PC-3 (cell line): ENCODE measurements at regions not wholly inside any gene's neighbourhood (a gene's known extent, or its start where the extent isn't known, plus 50 kb on each side); places are given as distances from the start of the nearest gene placed in this dataset.
"Not testable (repeated sequence)": the region's sequence is repeated elsewhere in the genome, so short reads cannot be mapped to it uniquely, and the experiment has no call there.

ENCODE experiments used
- ATAC-seq: fragments of 200-7000 bp; cut with Tn5 transposase; 2 replicates; pipeline ENCODE4 v1.9.1; 2020; ENCODE audit warnings: mild to moderate bottlenecking, moderate library complexity
- BruUV-seq: library from RNA; stranded (reverse); fragments of 400-500 nt; replicated peaks from 2 replicates; lab custom pipeline; 2021; lab: Mats Ljungman, UMichigan
- CTCF ChIA-PET: fragments of 300-600 bp; sonication (Branson Sonifier 250); formaldehyde crosslinking; loops from one replicate; lab custom pipeline; 2022; ENCODE audit warnings: antibody characterized with exemption; lab: Charles Lee
- POLR2A ChIA-PET: fragments of 300-600 bp; sonication (Branson Sonifier 250); formaldehyde crosslinking; loops from one replicate; lab custom pipeline; 2022; ENCODE audit warnings: antibody characterized with exemption; ENCODE audit not compliant: unreplicated experiment; lab: Charles Lee
- DNase-seq: peaks from one replicate; pipeline ENCODE4 v3.0.0-alpha.2; 2015
- H2AFZ ChIP-seq: fragments of 300-600 bp; sonication (generic); 2 replicates; pipeline ENCODE4 v1.6.0; 2016; ENCODE audit warnings: antibody characterized with exemption, low read length
- H3F3A ChIP-seq: fragments of 300-600 bp; sonication (generic); one replicate; pipeline ENCODE4 v1.6.0; 2017; ENCODE audit warnings: antibody characterized with exemption, low read length, control low read depth, mild to moderate bottlenecking; ENCODE audit not compliant: unreplicated experiment
- H3K27ac ChIP-seq: fragments of 300-600 bp; sonication (generic); 2 replicates; pipeline ENCODE4 v1.5.1; 2016; ENCODE audit warnings: mild to moderate bottlenecking, low read length
- H3K27me3 ChIP-seq: fragments of 300-600 bp; sonication (generic); 2 replicates; pipeline ENCODE4 v1.6.1; 2016; ENCODE audit warnings: low read length, mixed read lengths
- H3K36me3 ChIP-seq: fragments of 300-600 bp; sonication (generic); 2 replicates; pipeline ENCODE4 v1.6.1; 2016; ENCODE audit warnings: low read depth, mixed run types, low read length, mixed read lengths
- H3K4me1 ChIP-seq: fragments of 300-600 bp; sonication (generic); 2 replicates; pipeline ENCODE4 v1.5.1; 2016; ENCODE audit warnings: low read length; ENCODE audit not compliant: insufficient read depth
- H3K4me2 ChIP-seq: fragments of 300-600 bp; sonication (generic); 2 replicates; pipeline ENCODE4 v1.6.0; 2016; ENCODE audit warnings: low read length
- H3K4me3 ChIP-seq: fragments of 300-600 bp; sonication (generic); 2 replicates; pipeline ENCODE4 v1.5.1; 2016; ENCODE audit warnings: mild to moderate bottlenecking, low read length, mixed read lengths
- H3K79me2 ChIP-seq: fragments of 300-600 bp; sonication (generic); 2 replicates; pipeline ENCODE4 v1.6.1; 2017; ENCODE audit warnings: low read length, mixed read lengths
- H3K9ac ChIP-seq: fragments of 300-600 bp; sonication (generic); 2 replicates; pipeline ENCODE4 v1.6.0; 2016; ENCODE audit warnings: mild to moderate bottlenecking, low read length
- H3K9me2 ChIP-seq: fragments of 300-600 bp; sonication (generic); replicated peaks from 2 replicates; pipeline ENCODE4 v1.6.1; 2016; ENCODE audit warnings: mixed run types, low read length, mixed read lengths
- H3K9me3 ChIP-seq: fragments of 300-600 bp; sonication (generic); 2 replicates; pipeline ENCODE4 v1.6.1; 2016; ENCODE audit warnings: low read length, mixed read lengths
- H4K20me1 ChIP-seq: fragments of 300-600 bp; sonication (generic); 2 replicates; pipeline ENCODE4 v1.6.1; 2016; ENCODE audit warnings: low read length, mixed read lengths
- EZH2 ChIP-seq: fragments of 300-600 bp; sonication (generic); IDR thresholded peaks from one replicate; pipeline ENCODE4 v1.6.1; 2017; ENCODE audit warnings: antibody characterized with exemption, mild to moderate bottlenecking, low read length; ENCODE audit not compliant: unreplicated experiment
- EZH2phosphoT487 ChIP-seq: fragments of 300-600 bp; sonication (generic); IDR thresholded peaks from 2 replicates; pipeline ENCODE4 v1.6.1; 2018; ENCODE audit warnings: mild to moderate bottlenecking, antibody characterized with exemption, low read length, borderline replicate concordance
- intact Hi-C: fragments of 100-400 bp; cut with micrococcal nuclease; formaldehyde crosslinking; loops from 2 replicates; pipeline ENCODE4 v1.9.0; 2023
- TF ChIP-seq, protein P1 (sequence below): fragments of 300-600 bp; sonication (generic); conservative IDR thresholded peaks from 2 replicates; pipeline ENCODE4 v1.5.1; 2017; ENCODE audit warnings: antibody characterized with exemption, low read depth, mild to moderate bottlenecking, low read length

DNA sequence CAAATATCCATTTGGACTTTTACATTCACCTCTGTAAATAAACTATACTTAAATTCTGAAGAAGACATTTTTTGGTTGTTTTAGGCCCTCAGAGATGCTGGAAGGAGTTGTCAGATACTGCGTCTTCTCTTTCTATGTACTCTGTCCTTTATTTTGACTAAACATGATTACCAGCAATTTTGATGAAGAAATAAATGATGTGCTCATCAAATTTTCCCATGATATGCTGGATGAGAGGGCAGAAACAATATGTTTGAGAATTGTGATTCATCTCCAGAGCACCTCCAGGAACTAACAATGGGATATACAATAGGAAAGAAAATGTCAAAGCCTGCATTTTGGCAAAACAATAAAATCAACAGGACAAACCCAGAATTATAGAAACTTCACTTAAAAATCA is 481.6 kb upstream of the HS3ST5 start:
- no peaks in the 10 kb centered on the region for H3F3A ChIP-seq
- CTCF ChIA-PET = no interaction called here
- TF ChIP-seq, protein P1, sequence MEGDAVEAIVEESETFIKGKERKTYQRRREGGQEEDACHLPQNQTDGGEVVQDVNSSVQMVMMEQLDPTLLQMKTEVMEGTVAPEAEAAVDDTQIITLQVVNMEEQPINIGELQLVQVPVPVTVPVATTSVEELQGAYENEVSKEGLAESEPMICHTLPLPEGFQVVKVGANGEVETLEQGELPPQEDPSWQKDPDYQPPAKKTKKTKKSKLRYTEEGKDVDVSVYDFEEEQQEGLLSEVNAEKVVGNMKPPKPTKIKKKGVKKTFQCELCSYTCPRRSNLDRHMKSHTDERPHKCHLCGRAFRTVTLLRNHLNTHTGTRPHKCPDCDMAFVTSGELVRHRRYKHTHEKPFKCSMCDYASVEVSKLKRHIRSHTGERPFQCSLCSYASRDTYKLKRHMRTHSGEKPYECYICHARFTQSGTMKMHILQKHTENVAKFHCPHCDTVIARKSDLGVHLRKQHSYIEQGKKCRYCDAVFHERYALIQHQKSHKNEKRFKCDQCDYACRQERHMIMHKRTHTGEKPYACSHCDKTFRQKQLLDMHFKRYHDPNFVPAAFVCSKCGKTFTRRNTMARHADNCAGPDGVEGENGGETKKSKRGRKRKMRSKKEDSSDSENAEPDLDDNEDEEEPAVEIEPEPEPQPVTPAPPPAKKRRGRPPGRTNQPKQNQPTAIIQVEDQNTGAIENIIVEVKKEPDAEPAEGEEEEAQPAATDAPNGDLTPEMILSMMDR = no peak
- TF ChIP-seq EZH2phosphoT487 = no peak
- ATAC-seq (no peak), DNase-seq (no peak)
- BruUV-seq = no TSS peak
- no peaks in the 10 kb centered on the region for H3K9me2 ChIP-seq
- no peak overlapping the region for H3K9ac ChIP-seq
- no peak overlapping the region for H3K27ac ChIP-seq
- no peaks in the 10 kb centered on the region for H3K9me3 ChIP-seq
- no peak overlapping the region for H3K4me3 ChIP-seq
- POLR2A ChIA-PET = no interaction called here
- no peaks in the 10 kb centered on the region for H3K4me1 ChIP-seq
- intact Hi-C loops = no loop called here
- no peaks in the 10 kb centered on the region for H3K27me3 ChIP-seq
- no peak overlapping the region for H2AFZ ChIP-seq
- no peaks in the 10 kb centered on the region for H3K79me2 ChIP-seq
- no peaks in the 10 kb centered on the region for H4K20me1 ChIP-seq
- H3K4me2 ChIP-seq = no peak overlapping the region
- no peaks in the 10 kb centered on the region for H3K36me3 ChIP-seq

GRCh38 chr6:114816678-114817077 is 473.9 kb upstream of the HS3ST5 start:
- ChIA-PET CTCF (no interaction called here), POLR2A (no interaction called here)
- Histone ChIP-seq H3K4me1 (no peaks in the 10 kb centered on the region), H3K9ac (no peak overlapping the region), H3K79me2 (no peaks in the 10 kb centered on the region), H3K4me2 (no peak overlapping the region), H3F3A (no peaks in the 10 kb centered on the region), H3K9me2 (no peaks in the 10 kb centered on the region), H3K9me3 (no peaks in the 10 kb centered on the region), H3K36me3 (no peaks in the 10 kb centered on the region), H3K27me3 (no peaks in the 10 kb centered on the region; the same call in 1 of the 2 replicates), H3K27ac (no peak overlapping the region), H2AFZ (no peak overlapping the region), H3K4me3 (no peak overlapping the region), H4K20me1 (no peaks in the 10 kb centered on the region)
- ATAC-seq (no peak), DNase-seq (no peak)
- no TSS peak for BruUV-seq
- intact Hi-C loops = no loop called here
- TF ChIP-seq EZH2phosphoT487 (no peak), EZH2 (no peak)
- TF ChIP-seq, protein P1 = no peak

GRCh38 chr6:114810468-114810867 is 467.6 kb upstream of the HS3ST5 start:
- no peaks in the 10 kb centered on the region for H4K20me1 ChIP-seq

GRCh38 chr6:114805426-114805825 is 462.6 kb upstream of the HS3ST5 start:
- BruUV-seq, H2AFZ ChIP-seq, H3K9me3 ChIP-seq, H3K9ac ChIP-seq, H3K27ac ChIP-seq, H3K4me1 ChIP-seq, ATAC-seq, H3K79me2 ChIP-seq, H3K36me3 ChIP-seq, intact Hi-C loops, DNase-seq, H3K27me3 ChIP-seq, H3K4me2 ChIP-seq, POLR2A ChIA-PET, H4K20me1 ChIP-seq, H3K9me2 ChIP-seq, H3F3A ChIP-seq, H3K4me3 ChIP-seq, CTCF ChIA-PET: not testable (repeated sequence)

More at GRCh38 chr6:114810468-114810867, 467.6 kb upstream of the HS3ST5 start:
- no peak overlapping the region for H3K9ac ChIP-seq
- no peak for TF ChIP-seq EZH2
- TF ChIP-seq, protein P1 = no peak
- no peak for TF ChIP-seq EZH2phosphoT487
- no peaks in the 10 kb centered on the region for H3K9me3 ChIP-seq
- CTCF ChIA-PET = no interaction called here
- H3K27me3 ChIP-seq = no peaks in the 10 kb centered on the region; the same call in 1 of the 2 replicates
- no peak overlapping the region for H3K4me2 ChIP-seq
- H3K4me1 ChIP-seq = no peaks in the 10 kb centered on the region
- H3K27ac ChIP-seq = no peak overlapping the region
- POLR2A ChIA-PET = no interaction called here
- intact Hi-C loops = no loop called here
- H3K4me3 ChIP-seq = no peak overlapping the region
- no peaks in the 10 kb centered on the region for H3K9me2 ChIP-seq
- BruUV-seq = no TSS peak
- no peaks in the 10 kb centered on the region for H3F3A ChIP-seq
- no peak for DNase-seq
- ATAC-seq = no peak
- H3K79me2 ChIP-seq = no peaks in the 10 kb centered on the region
- H3K36me3 ChIP-seq = no peaks in the 10 kb centered on the region
- H2AFZ ChIP-seq = no peak overlapping the region
